ENCODE measurements at regions not wholly inside any gene's neighbourhood (a gene's known extent, or its start where the extent isn't known, plus 50 kb on each side); places are given as distances from the start of the nearest gene placed in this dataset.

DNA sequence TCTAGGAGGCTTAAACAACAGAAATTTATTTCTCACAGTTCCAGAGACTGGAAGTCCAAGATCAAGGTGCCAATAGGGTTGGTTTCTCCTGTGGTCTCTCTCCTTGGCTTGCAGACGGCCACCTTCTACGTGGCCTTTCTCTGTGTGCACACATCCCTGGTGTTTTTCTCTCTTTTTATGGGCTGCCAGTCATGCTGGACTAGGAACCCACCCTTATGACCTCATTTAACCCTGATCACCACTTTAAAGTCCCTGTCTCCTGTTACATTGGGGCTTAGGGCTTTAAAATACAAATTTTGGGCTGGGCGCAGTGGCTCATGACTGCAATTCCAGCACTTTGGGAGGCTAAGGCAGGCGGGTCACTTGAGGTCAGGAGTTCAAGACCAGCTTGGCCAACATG is 157.1 kb downstream of the TLE1 start:
- H3K27me3 ChIP-seq (ENCODE audit: control insufficient read depth, insufficient read depth, low read length): no peaks in the 10 kb centered on the region
- no peak overlapping the region for H3K4me3 ChIP-seq (ENCODE audit: low read length)
- H3K36me3 ChIP-seq (ENCODE audit: insufficient read depth, low read length): no peaks in the 10 kb centered on the region
- no peaks in the 10 kb centered on the region for H3K4me1 ChIP-seq (ENCODE audit: control insufficient read depth, insufficient read depth, low read length)
- H3K9me3 ChIP-seq (replicated peaks; ENCODE audit: low read length): no peaks in the 10 kb centered on the region
- no peak overlapping the region for H3K9ac ChIP-seq (ENCODE audit: low read depth, low read length)
- H3K4me2 ChIP-seq (ENCODE audit: low read length): no peak overlapping the region

DNA sequence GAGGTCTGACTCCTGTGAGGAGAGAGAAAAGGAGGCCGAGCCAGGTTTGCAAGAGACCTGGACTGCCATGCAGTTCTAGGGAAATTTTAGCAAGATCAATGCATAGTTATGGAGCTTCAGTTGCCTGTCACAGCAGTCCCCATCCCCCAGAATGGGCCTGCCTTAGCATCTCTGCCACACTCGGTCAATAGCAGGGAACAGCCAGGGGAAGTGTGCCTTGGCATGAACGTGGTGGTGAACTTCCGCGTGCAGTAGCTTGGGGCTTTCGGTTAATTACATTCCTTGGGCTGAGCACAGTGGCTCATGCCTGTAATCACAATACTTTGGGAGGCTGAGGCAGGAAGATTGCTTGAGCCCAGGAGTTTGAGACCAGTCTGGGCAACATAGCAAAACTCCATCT is 157.8 kb downstream of the TLE1 start:
- Histone ChIP-seq H3K9ac (ENCODE audit: low read depth, low read length) (no peak overlapping the region), H3K4me3 (ENCODE audit: low read length) (no peak overlapping the region), H3K36me3 (ENCODE audit: insufficient read depth, low read length) (no peaks in the 10 kb centered on the region), H3K27me3 (ENCODE audit: control insufficient read depth, insufficient read depth, low read length) (no peaks in the 10 kb centered on the region), H3K4me1 (ENCODE audit: control insufficient read depth, insufficient read depth, low read length) (no peaks in the 10 kb centered on the region), H3K9me3 (replicated peaks; ENCODE audit: low read length) (no peaks in the 10 kb centered on the region), H3K4me2 (ENCODE audit: low read length) (no peak overlapping the region)

DNA sequence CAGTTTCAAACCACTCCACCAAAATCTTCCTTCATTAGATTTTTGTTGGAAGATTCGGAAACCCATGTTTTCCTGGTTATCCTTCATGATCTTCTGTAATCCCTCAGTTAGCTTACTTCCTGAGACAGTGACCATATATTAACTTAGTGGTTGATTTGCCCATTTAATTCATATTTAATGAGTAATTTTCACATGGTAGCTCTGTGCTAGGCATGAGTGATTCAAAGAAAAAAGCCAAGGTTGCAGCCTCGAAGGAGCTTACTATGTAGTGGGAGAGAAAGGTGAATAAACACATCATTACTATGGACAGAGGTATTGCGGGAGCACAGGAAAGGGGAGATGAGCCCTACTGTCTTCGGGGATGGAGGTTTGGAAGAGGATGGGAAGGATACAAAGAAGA is 158.5 kb downstream of the TLE1 start:
- no peaks in the 10 kb centered on the region for H3K4me1 ChIP-seq (ENCODE audit: control insufficient read depth, insufficient read depth, low read length)
- no peak overlapping the region for H3K4me3 ChIP-seq (ENCODE audit: low read length)
- no peak overlapping the region for H3K9ac ChIP-seq (ENCODE audit: low read depth, low read length)
- no peaks in the 10 kb centered on the region for H3K9me3 ChIP-seq (replicated peaks; ENCODE audit: low read length)
- no peaks in the 10 kb centered on the region for H3K27me3 ChIP-seq (ENCODE audit: control insufficient read depth, insufficient read depth, low read length)
- H3K4me2 ChIP-seq (ENCODE audit: low read length): no peak overlapping the region
- H3K36me3 ChIP-seq (ENCODE audit: insufficient read depth, low read length): no peaks in the 10 kb centered on the region

DNA sequence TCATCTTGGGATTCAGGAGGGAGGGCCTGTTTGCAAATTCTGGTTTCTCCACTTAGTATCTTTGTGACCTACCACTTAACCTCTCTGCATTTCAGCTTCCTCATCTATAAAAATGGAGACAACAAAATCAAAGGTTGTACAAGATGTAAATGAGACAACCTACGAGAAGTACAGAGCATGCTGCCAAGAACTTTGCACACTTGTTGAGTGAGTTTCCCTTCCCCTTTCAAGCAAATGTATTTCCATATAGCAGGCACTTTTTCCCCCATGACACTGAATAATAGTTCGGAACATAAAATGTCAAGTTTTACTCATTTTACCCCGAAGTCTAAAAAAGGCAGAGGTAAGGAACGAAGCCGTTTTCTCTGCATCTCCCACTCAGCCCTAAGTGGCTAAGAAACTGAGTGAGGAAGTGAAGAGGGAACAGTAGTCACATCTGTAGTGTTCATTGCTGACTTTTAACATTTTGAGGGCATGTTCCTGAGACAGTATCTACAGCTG is 159.0 kb downstream of the TLE1 start:
- no peaks in the 10 kb centered on the region for H3K4me1 ChIP-seq (ENCODE audit: control insufficient read depth, insufficient read depth, low read length)
- no peaks in the 10 kb centered on the region for H3K36me3 ChIP-seq (ENCODE audit: insufficient read depth, low read length)
- no peaks in the 10 kb centered on the region for H3K27me3 ChIP-seq (ENCODE audit: control insufficient read depth, insufficient read depth, low read length)
- no peaks in the 10 kb centered on the region for H3K9me3 ChIP-seq (replicated peaks; ENCODE audit: low read length)
- H3K4me2 ChIP-seq (ENCODE audit: low read length): no peak overlapping the region
- H3K9ac ChIP-seq (ENCODE audit: low read depth, low read length): no peak overlapping the region
- H3K4me3 ChIP-seq (ENCODE audit: low read length): no peak overlapping the region

DNA sequence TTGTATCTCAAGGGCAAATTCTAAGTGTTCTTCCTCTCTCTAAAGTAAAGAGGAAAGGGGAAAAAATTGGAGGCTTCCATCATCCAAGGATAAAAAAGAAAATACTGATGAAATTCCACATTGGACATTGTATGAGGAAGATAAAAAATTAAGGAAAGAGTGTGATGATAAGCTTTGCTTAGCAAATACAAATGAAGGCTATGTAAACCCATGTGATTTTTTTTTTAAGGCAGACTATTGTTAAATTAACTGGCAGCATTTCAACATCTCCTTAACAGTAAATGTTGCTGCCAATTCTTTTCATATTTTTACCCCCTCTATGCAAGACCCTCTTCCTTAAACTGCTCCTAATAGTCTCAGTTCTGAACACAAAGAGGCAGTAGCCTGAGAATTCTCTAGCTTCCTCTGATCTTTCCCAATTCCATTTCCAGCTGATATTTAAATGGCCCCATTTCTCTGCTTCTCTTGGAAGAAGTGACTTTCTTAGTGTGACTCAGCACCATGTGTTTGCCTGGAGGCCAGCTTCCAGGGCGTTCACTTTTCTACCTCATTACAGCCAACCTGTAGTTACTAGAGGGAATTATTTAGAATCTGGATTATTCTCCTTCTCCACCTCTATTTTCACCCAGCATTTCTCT is 159.7 kb downstream of the TLE1 start:
- Histone ChIP-seq H3K4me1 (ENCODE audit: control insufficient read depth, insufficient read depth, low read length) (no peaks in the 10 kb centered on the region), H3K4me2 (ENCODE audit: low read length) (no peak overlapping the region), H3K9me3 (replicated peaks; ENCODE audit: low read length) (no peaks in the 10 kb centered on the region), H3K4me3 (ENCODE audit: low read length) (no peak overlapping the region), H3K27me3 (ENCODE audit: control insufficient read depth, insufficient read depth, low read length) (no peaks in the 10 kb centered on the region), H3K9ac (ENCODE audit: low read depth, low read length) (no peak overlapping the region), H3K36me3 (ENCODE audit: insufficient read depth, low read length) (no peaks in the 10 kb centered on the region)

DNA sequence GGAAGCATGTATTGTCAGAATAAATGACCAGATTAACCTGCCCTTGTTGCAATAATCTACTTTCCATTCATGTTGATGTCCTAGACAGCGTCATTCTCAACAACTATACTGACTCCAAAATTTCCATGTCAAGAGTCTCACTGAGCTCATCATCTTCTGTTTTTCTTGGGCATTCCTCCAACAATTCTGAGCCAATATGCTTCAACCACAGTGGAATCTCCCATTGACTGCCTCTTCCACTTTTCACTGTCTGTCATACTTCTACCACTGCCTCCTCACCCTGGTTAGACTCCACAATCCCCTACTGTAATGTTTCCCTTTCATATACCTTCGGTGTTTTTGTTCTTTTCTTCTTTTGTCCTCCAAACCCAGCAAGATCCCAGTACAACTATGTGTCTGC is 162.8 kb downstream of the TLE1 start:
- no peaks in the 10 kb centered on the region for H3K27me3 ChIP-seq (ENCODE audit: control insufficient read depth, insufficient read depth, low read length)
- H3K36me3 ChIP-seq (ENCODE audit: insufficient read depth, low read length): no peaks in the 10 kb centered on the region
- H3K9ac ChIP-seq (ENCODE audit: low read depth, low read length): no peak overlapping the region

GRCh38 chr9:81522716-81523551 is 166.4 kb downstream of the TLE1 start:
- Histone ChIP-seq H3K4me1 (ENCODE audit: control insufficient read depth, insufficient read depth, low read length) (no peaks in the 10 kb centered on the region), H3K36me3 (ENCODE audit: insufficient read depth, low read length) (no peaks in the 10 kb centered on the region), H3K27me3 (ENCODE audit: control insufficient read depth, insufficient read depth, low read length) (no peaks in the 10 kb centered on the region), H3K9me3 (replicated peaks; ENCODE audit: low read length) (no peaks in the 10 kb centered on the region), H3K9ac (ENCODE audit: low read depth, low read length) (no peak overlapping the region), H3K4me3 (ENCODE audit: low read length) (no peak overlapping the region), H3K4me2 (ENCODE audit: low read length) (no peak overlapping the region)

More for the DNA sequence above, 162.8 kb downstream of the TLE1 start:
- H3K9me3 ChIP-seq (replicated peaks; ENCODE audit: low read length): no peaks in the 10 kb centered on the region
- no peak overlapping the region for H3K4me3 ChIP-seq (ENCODE audit: low read length)
- no peak overlapping the region for H3K4me2 ChIP-seq (ENCODE audit: low read length)
- H3K4me1 ChIP-seq (ENCODE audit: control insufficient read depth, insufficient read depth, low read length): no peaks in the 10 kb centered on the region

- Histone ChIP-seq H3K4me1 (ENCODE audit: control insufficient read depth, insufficient read depth, low read length) (no peaks in the 10 kb centered on the region), H3K27me3 (ENCODE audit: control insufficient read depth, insufficient read depth, low read length) (no peaks in the 10 kb centered on the region), H3K36me3 (ENCODE audit: insufficient read depth, low read length) (no peaks in the 10 kb centered on the region), H3K9me3 (replicated peaks; ENCODE audit: low read length) (no peaks in the 10 kb centered on the region), H3K9ac (ENCODE audit: low read depth, low read length) (no peak overlapping the region), H3K4me2 (ENCODE audit: low read length) (no peak overlapping the region), H3K4me3 (ENCODE audit: low read length) (no peak overlapping the region)
Observed at GRCh38 chr9:81521892-81522291, 167.5 kb downstream of the TLE1 start.

GRCh38 chr9:81519816-81520495 is 169.4 kb downstream of the TLE1 start:
- Histone ChIP-seq H3K4me1 (ENCODE audit: control insufficient read depth, insufficient read depth, low read length) (no peaks in the 10 kb centered on the region), H3K4me2 (ENCODE audit: low read length) (no peak overlapping the region), H3K27me3 (ENCODE audit: control insufficient read depth, insufficient read depth, low read length) (no peaks in the 10 kb centered on the region)

DNA sequence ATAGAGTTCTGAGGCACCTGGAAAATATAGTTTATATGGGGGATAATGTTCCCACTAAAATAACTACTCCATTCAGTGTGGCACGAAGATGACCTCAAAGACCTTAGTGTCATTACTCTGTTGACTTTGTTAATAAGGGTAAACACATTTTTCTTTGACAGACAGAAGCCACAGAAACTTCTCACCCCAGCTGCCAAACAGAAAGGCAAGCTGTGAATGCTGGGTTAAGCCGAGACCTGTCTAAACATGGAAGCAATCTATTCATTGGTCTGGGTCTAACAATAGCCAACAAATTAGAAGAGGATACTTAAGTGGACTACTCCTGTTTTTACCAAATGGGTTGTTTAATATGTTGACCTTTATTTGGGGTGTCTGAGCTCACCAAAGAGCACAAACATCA is 171.4 kb downstream of the TLE1 start:
- Histone ChIP-seq H3K27me3 (ENCODE audit: control insufficient read depth, insufficient read depth, low read length) (no peaks in the 10 kb centered on the region), H3K9ac (ENCODE audit: low read depth, low read length) (no peak overlapping the region), H3K4me1 (ENCODE audit: control insufficient read depth, insufficient read depth, low read length) (no peaks in the 10 kb centered on the region), H3K9me3 (replicated peaks; ENCODE audit: low read length) (no peaks in the 10 kb centered on the region), H3K4me3 (ENCODE audit: low read length) (no peak overlapping the region), H3K4me2 (ENCODE audit: low read length) (no peak overlapping the region), H3K36me3 (ENCODE audit: insufficient read depth, low read length) (no peaks in the 10 kb centered on the region)

More at GRCh38 chr9:81519816-81520495, 169.4 kb downstream of the TLE1 start:
- H3K9ac ChIP-seq (ENCODE audit: low read depth, low read length): no peak overlapping the region
- H3K9me3 ChIP-seq (replicated peaks; ENCODE audit: low read length): no peaks in the 10 kb centered on the region
- H3K4me3 ChIP-seq (ENCODE audit: low read length): no peak overlapping the region
- no peaks in the 10 kb centered on the region for H3K36me3 ChIP-seq (ENCODE audit: insufficient read depth, low read length)

GRCh38 chr9:81513059-81513458 is 176.3 kb downstream of the TLE1 start:
- Histone ChIP-seq H3K4me1 (ENCODE audit: control insufficient read depth, insufficient read depth, low read length) (no peaks in the 10 kb centered on the region), H3K27me3 (ENCODE audit: control insufficient read depth, insufficient read depth, low read length) (peaks cover 4% of the 10 kb centered on the region), H3K4me3 (ENCODE audit: low read length) (no peak overlapping the region), H3K4me2 (ENCODE audit: low read length) (no peak overlapping the region), H3K9ac (ENCODE audit: low read depth, low read length) (no peak overlapping the region), H3K36me3 (ENCODE audit: insufficient read depth, low read length) (no peaks in the 10 kb centered on the region), H3K9me3 (replicated peaks; ENCODE audit: low read length) (no peaks in the 10 kb centered on the region)
